ENCODE measurements at regions not wholly inside any gene's neighbourhood (a gene's known extent, or its start where the extent isn't known, plus 50 kb on each side); places are given as distances from the start of the nearest gene placed in this dataset.
"Not testable (repeated sequence)": the region's sequence is repeated elsewhere in the genome, so short reads cannot be mapped to it uniquely, and the experiment has no call there.

- DNase-seq (ENCODE audit: low spot score): no peak
These were observed 419.0 kb downstream of the DSC3 start for GRCh38 chr18:30623401-30624065.

GRCh38 chr18:30622635-30623034 lies 419.9 kb downstream of the DSC3 start:
- no peak for DNase-seq (ENCODE audit: low spot score)

GRCh38 chr18:30622104-30622503 lies 420.4 kb downstream of the DSC3 start:
- DNase-seq (ENCODE audit: low spot score): no peak

- no peak for DNase-seq (ENCODE audit: low spot score)
These were observed 424.0 kb downstream of the DSC3 start for GRCh38 chr18:30618567-30618966.

GRCh38 chr18:30616414-30616813 lies 426.1 kb downstream of the DSC3 start:
- no peak for DNase-seq (ENCODE audit: low spot score)

GRCh38 chr18:30613467-30613801 lies 429.1 kb downstream of the DSC3 start:
- DNase-seq (ENCODE audit: low spot score): no peak

GRCh38 chr18:30601541-30601940 lies 441.0 kb downstream of the DSC3 start:
- DNase-seq (ENCODE audit: low spot score): no peak

- DNase-seq (ENCODE audit: low spot score): no peak
These were observed 445.3 kb downstream of the DSC3 start for GRCh38 chr18:30597202-30597601.

GRCh38 chr18:30596635-30597034 lies 445.9 kb downstream of the DSC3 start:
- no peak for DNase-seq (ENCODE audit: low spot score)

GRCh38 chr18:30595942-30596341 lies 446.6 kb downstream of the DSC3 start:
- no peak for DNase-seq (ENCODE audit: low spot score)

- DNase-seq (ENCODE audit: low spot score): not testable (repeated sequence)
These were observed 447.6 kb downstream of the DSC3 start for GRCh38 chr18:30594911-30595310.

- no peak for DNase-seq (ENCODE audit: low spot score)
These were observed 451.1 kb downstream of the DSC3 start for GRCh38 chr18:30591462-30591861.

GRCh38 chr18:30588673-30589164 lies 453.8 kb downstream of the DSC3 start:
- DNase-seq (ENCODE audit: low spot score): no peak

- no peak for DNase-seq (ENCODE audit: low spot score)
These were observed 458.8 kb downstream of the DSC3 start for GRCh38 chr18:30583768-30584167.

GRCh38 chr18:30582078-30582477 lies 460.5 kb downstream of the DSC3 start:
- no peak for DNase-seq (ENCODE audit: low spot score)

- DNase-seq (ENCODE audit: low spot score): no peak
These were observed 463.8 kb downstream of the DSC3 start for GRCh38 chr18:30578707-30579106.

- DNase-seq (ENCODE audit: low spot score): no peak
These were observed 470.3 kb downstream of the DSC3 start for GRCh38 chr18:30572214-30572613.

- no peak for DNase-seq (ENCODE audit: low spot score)
These were observed 474.2 kb downstream of the DSC3 start for GRCh38 chr18:30568333-30568732.

- no peak for DNase-seq (ENCODE audit: low spot score)
These were observed 475.7 kb downstream of the DSC3 start for GRCh38 chr18:30566877-30567276.

- no peak for DNase-seq (ENCODE audit: low spot score)
These were observed 480.3 kb downstream of the DSC3 start for GRCh38 chr18:30562231-30562630.

GRCh38 chr18:30556112-30556511 lies 486.4 kb downstream of the DSC3 start:
- no peak for DNase-seq (ENCODE audit: low spot score)

- DNase-seq (ENCODE audit: low spot score): no peak
These were observed 497.1 kb downstream of the DSC3 start for GRCh38 chr18:30545393-30545792.

GRCh38 chr18:30544141-30544540 lies 498.4 kb downstream of the DSC3 start:
- DNase-seq (ENCODE audit: low spot score): no peak

- DNase-seq (ENCODE audit: low spot score): no peak
These were observed 508.8 kb downstream of the DSC3 start for GRCh38 chr18:30533716-30534115.
